CD14-positive monocyte (primary cell): ENCODE measurements at regions not wholly inside any gene's neighbourhood (a gene's known extent, or its start where the extent isn't known, plus 50 kb on each side); places are given as distances from the start of the nearest gene placed in this dataset.

ENCODE experiments used
- DNase-seq, 3 donors: peaks; one replicate each; pipeline ENCODE4 v3.0.0-alpha.2; 2011 to 2022
- H2AFZ ChIP-seq: 2 replicates; pipeline ENCODE4 v1.6.0; 2012; ENCODE audit warnings: mild to moderate bottlenecking, low read depth, low read length, inconsistent platforms; ENCODE audit not compliant: insufficient read depth, poor library complexity, severe bottlenecking
- H3K27ac ChIP-seq, 2 donors: 1 replicate in 1 of 2; 2 replicates in 1 of 2; pipeline ENCODE4 v1.5.1; 2012 to 2013; ENCODE audit warnings: low read length in 2 of 2, control low read depth in 1 of 2, inconsistent platforms in 1 of 2, low read depth in 1 of 2, mild to moderate bottlenecking in 1 of 2
- H3K27me3 ChIP-seq, 2 donors: one replicate each; pipeline versions ENCODE4 v1.6.0 to v1.6.1; 2011 to 2013; ENCODE audit warnings: low read length in 2 of 2; ENCODE audit not compliant: control insufficient read depth in 2 of 2, insufficient read depth in 2 of 2
- H3K36me3 ChIP-seq, 2 donors: replicated peaks in 1 of 2; 1 replicate in 1 of 2; 2 replicates in 1 of 2; pipeline versions ENCODE4 v1.5.1 to v1.6.1; 2012 to 2013; ENCODE audit warnings: low read length in 2 of 2, control low read depth in 1 of 2, inconsistent platforms in 1 of 2, mild to moderate bottlenecking in 1 of 2; ENCODE audit not compliant: insufficient read depth in 2 of 2, control insufficient read depth in 1 of 2
- H3K4me1 ChIP-seq, 2 donors: 1 replicate in 1 of 2; 2 replicates in 1 of 2; pipeline versions ENCODE4 v1.5.1 to v1.6.1; 2012 to 2013; ENCODE audit warnings: low read length in 2 of 2, control low read depth in 1 of 2, inconsistent platforms in 1 of 2, mild to moderate bottlenecking in 1 of 2, moderate library complexity in 1 of 2; ENCODE audit not compliant: insufficient read depth in 2 of 2, control insufficient read depth in 1 of 2
- H3K4me2 ChIP-seq: replicated peaks from 2 replicates; pipeline ENCODE3; 2012; ENCODE audit warnings: low read length, moderate library complexity, mild to moderate bottlenecking; ENCODE audit not compliant: poor library complexity, severe bottlenecking; ENCODE audit errors: extremely low read depth
- H3K4me3 ChIP-seq, 3 experiments: fragments of 200-600 bp in 1 of 3; sonication (generic) in 1 of 3; replicated peaks in 1 of 3; 1 replicate in 2 of 3; 2 replicates in 1 of 3; pipeline ENCODE4 v1.5.1; 2011 to 2013; ENCODE audit warnings: low read length in 3 of 3, mild to moderate bottlenecking in 3 of 3, control low read depth in 2 of 3, low read depth in 2 of 3, inconsistent platforms in 1 of 3, moderate library complexity in 1 of 3
- H3K79me2 ChIP-seq: 2 replicates; pipeline ENCODE4 v1.6.0; 2012; ENCODE audit warnings: mild to moderate bottlenecking, control low read depth, inconsistent platforms, low read length, moderate library complexity; ENCODE audit not compliant: insufficient read depth
- H3K9ac ChIP-seq: 2 replicates; pipeline ENCODE4 v1.6.0; 2017; ENCODE audit warnings: low read length, mild to moderate bottlenecking; ENCODE audit not compliant: insufficient read depth, poor library complexity, severe bottlenecking
- H3K9me3 ChIP-seq, 2 donors: replicated peaks in 1 of 2; 1 replicate in 1 of 2; 2 replicates in 1 of 2; pipeline versions ENCODE4 v1.5.1 to v1.6.1; 2012 to 2013; ENCODE audit warnings: low read length in 2 of 2, control low read depth in 1 of 2; ENCODE audit not compliant: control insufficient read depth in 1 of 2, insufficient read depth in 1 of 2
- H4K20me1 ChIP-seq: 2 replicates; pipeline ENCODE4 v1.6.0; 2012; ENCODE audit warnings: mild to moderate bottlenecking, low read length, control low read depth, moderate library complexity; ENCODE audit not compliant: insufficient read depth
- H3K27ac Mint-ChIP-seq, 7 donors: one replicate each; pipeline ENCODE4 v1.8.0; 2020; ENCODE audit warnings: mild to moderate bottlenecking in 7 of 7, mixed read lengths in 7 of 7, moderate library complexity in 6 of 7, inconsistent platforms in 2 of 7
- H3K27me3 Mint-ChIP-seq, 3 donors: one replicate each; pipeline ENCODE4 v1.8.0; 2021 to 2022; ENCODE audit warnings: low read depth in 3 of 3, mild to moderate bottlenecking in 3 of 3, mixed read lengths in 3 of 3, moderate library complexity in 3 of 3, inconsistent platforms in 1 of 3
- H3K36me3 Mint-ChIP-seq, 2 donors: one replicate each; pipeline ENCODE4 v1.8.0; 2020; ENCODE audit warnings: mixed read lengths in 2 of 2, inconsistent platforms in 1 of 2, mild to moderate bottlenecking in 1 of 2
- H3K4me1 Mint-ChIP-seq: one replicate; pipeline ENCODE4 v1.8.0; 2020; ENCODE audit warnings: mild to moderate bottlenecking, mixed read lengths
- H3K4me3 Mint-ChIP-seq, 2 donors: one replicate each; pipeline ENCODE4 v1.8.0; 2020; ENCODE audit warnings: mild to moderate bottlenecking in 2 of 2, mixed read lengths in 2 of 2, moderate library complexity in 1 of 2
- H3K9me3 Mint-ChIP-seq, 7 donors: one replicate each; pipeline ENCODE4 v1.8.0; 2020 to 2022; ENCODE audit warnings: mixed read lengths in 7 of 7, mild to moderate bottlenecking in 6 of 7, moderate library complexity in 6 of 7, inconsistent platforms in 2 of 7
- WGBS: methylation state at CpG from one replicate; pipeline ENCODE4 v1.1.5; 2013; ENCODE audit warnings: missing lambda C conversion rate; ENCODE audit not compliant: insufficient coverage; 5-methylcytosine and 5-hydroxymethylcytosine counted together
- intact Hi-C, 2 donors: fragments of 100-400 bp; cut with micrococcal nuclease; formaldehyde crosslinking; loops; one replicate each; pipeline versions ENCODE4 v1.15.0 to v1.15.1; 2023
- TF ChIP-seq, protein P1 (sequence below): fragments of 200-600 bp; IDR thresholded peaks from one replicate; pipeline ENCODE4 v1.8.0; 2022; ENCODE audit warnings: antibody characterized with exemption, mild to moderate bottlenecking

DNA sequence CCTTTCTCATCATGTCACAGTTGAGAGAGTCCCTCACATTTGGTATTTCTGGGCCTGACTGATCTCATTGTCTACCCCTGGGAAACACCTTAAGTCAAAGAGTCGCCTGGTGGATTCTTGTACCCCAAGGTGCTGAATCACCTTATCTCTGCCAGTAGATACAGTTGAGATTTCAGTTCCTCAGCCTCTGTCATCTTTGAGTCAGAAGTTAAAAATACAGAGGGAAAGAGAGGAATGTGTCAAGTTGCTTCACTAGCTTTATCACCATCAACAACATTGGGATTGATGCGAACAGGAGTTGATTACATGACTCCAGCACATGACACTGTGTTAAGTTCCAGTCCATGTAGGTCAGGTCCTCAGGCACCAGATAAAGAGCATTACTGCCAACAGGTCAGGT is 513.0 kb downstream of the NUF2 start:
- Histone ChIP-seq H3K4me2 (no peak overlapping the region), H3K9me3 (no peaks in the 10 kb centered on the region), H2AFZ (no peak overlapping the region), H3K79me2 (no peaks in the 10 kb centered on the region), H3K27me3 (no peaks in the 10 kb centered on the region), H3K36me3 (no peaks in the 10 kb centered on the region), H3K27ac (no peak overlapping the region), H4K20me1 (no peaks in the 10 kb centered on the region), H3K4me1 (no peaks in the 10 kb centered on the region), H3K4me3 (no peak overlapping the region), H3K9ac (no peak overlapping the region)
- no peak overlapping the region for H3K27ac Mint-ChIP-seq
- no peak overlapping the region for H3K4me3 Mint-ChIP-seq
- no peak for DNase-seq
- TF ChIP-seq, protein P1, sequence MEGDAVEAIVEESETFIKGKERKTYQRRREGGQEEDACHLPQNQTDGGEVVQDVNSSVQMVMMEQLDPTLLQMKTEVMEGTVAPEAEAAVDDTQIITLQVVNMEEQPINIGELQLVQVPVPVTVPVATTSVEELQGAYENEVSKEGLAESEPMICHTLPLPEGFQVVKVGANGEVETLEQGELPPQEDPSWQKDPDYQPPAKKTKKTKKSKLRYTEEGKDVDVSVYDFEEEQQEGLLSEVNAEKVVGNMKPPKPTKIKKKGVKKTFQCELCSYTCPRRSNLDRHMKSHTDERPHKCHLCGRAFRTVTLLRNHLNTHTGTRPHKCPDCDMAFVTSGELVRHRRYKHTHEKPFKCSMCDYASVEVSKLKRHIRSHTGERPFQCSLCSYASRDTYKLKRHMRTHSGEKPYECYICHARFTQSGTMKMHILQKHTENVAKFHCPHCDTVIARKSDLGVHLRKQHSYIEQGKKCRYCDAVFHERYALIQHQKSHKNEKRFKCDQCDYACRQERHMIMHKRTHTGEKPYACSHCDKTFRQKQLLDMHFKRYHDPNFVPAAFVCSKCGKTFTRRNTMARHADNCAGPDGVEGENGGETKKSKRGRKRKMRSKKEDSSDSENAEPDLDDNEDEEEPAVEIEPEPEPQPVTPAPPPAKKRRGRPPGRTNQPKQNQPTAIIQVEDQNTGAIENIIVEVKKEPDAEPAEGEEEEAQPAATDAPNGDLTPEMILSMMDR: no peak
- H3K27me3 Mint-ChIP-seq: no peaks in the 10 kb centered on the region
- no peaks in the 10 kb centered on the region for H3K36me3 Mint-ChIP-seq
- intact Hi-C loops: no loop called here
- peaks cover 1 to 10% (median 3%) of the 10 kb centered on the region in 7 donors for H3K9me3 Mint-ChIP-seq
- WGBS: 86% methylated on average over 1 of the region's 2 CpGs
- no peaks in the 10 kb centered on the region for H3K4me1 Mint-ChIP-seq

GRCh38 chr1:163836481-163836880 is 514.7 kb downstream of the NUF2 start:
- TF ChIP-seq, protein P1: no peak
- Histone ChIP-seq H3K27ac (no peak overlapping the region), H3K4me2 (no peak overlapping the region), H4K20me1 (no peaks in the 10 kb centered on the region), H3K79me2 (no peaks in the 10 kb centered on the region), H3K27me3 (no peaks in the 10 kb centered on the region), H3K36me3 (no peaks in the 10 kb centered on the region), H3K4me1 (no peaks in the 10 kb centered on the region), H3K4me3 (no peak overlapping the region), H3K9me3 (no peaks in the 10 kb centered on the region), H3K9ac (no peak overlapping the region), H2AFZ (no peak overlapping the region)
- Mint-ChIP-seq H3K36me3 (no peaks in the 10 kb centered on the region), H3K27ac (no peak overlapping the region), H3K27me3 (no peaks in the 10 kb centered on the region), H3K4me1 (no peaks in the 10 kb centered on the region), H3K4me3 (no peak overlapping the region), H3K9me3 (peaks cover 1 to 7% (median 4%) of the 10 kb centered on the region in 7 donors)
- no CpG with 5 or more reads among the region's 1 CpG for WGBS
- DNase-seq: no peak
- intact Hi-C loops: no loop called here
